ENCODE measurements at regions not wholly inside any gene's neighbourhood (a gene's known extent, or its start where the extent isn't known, plus 50 kb on each side); places are given as distances from the start of the nearest gene placed in this dataset.

- POLR2A ChIA-PET: no interaction called here
- no peak for ATAC-seq
- no peak for FAIRE-seq
- H3K79me2 ChIP-seq (ENCODE audit: insufficient read depth, low read length): no peaks in the 10 kb centered on the region
- H3K36me3 ChIP-seq (replicated peaks in 1 of 2; ENCODE audit: control insufficient read depth in 1 of 2, insufficient read depth in 2 of 2, low read length in 2 of 2): no peaks in the 10 kb centered on the region
- no peak overlapping the region for H3K9ac ChIP-seq (ENCODE audit: insufficient read depth, low read depth, low read length)
- H3K27ac ChIP-seq (ENCODE audit: extremely low read length, insufficient read depth, low read length): no peak overlapping the region
- peaks cover 0 to 5% of the 10 kb centered on the region in 2 experiments; a peak in 1 of 5 replicates for H3K27me3 ChIP-seq (ENCODE audit: control insufficient read depth in 1 of 2, insufficient read depth in 2 of 2, low read length in 2 of 2)
- BruUV-seq (replicated peaks): no TSS peak
- in situ Hi-C loops (cut with HindIII; ENCODE audit: extremely low pct_ligation_motif_present, low pct_unique_long_range_greater_than_20kb): no loop called here
- no peak overlapping the region for H3K4me2 ChIP-seq (ENCODE audit: low read depth, low read length)
- no peaks in the 10 kb centered on the region for H4K20me1 ChIP-seq (ENCODE audit: insufficient read depth, low read length)
- H3K9me3 ChIP-seq (ENCODE audit: low read length): no peaks in the 10 kb centered on the region
- 9% methylated on average over 5 of the region's 7 CpGs for WGBS (ENCODE audit: low lambda C conversion rate)
- no peak for DNase-seq (ENCODE audit: low spot score)
- no peak overlapping the region for H3K4me3 ChIP-seq (replicated peaks in 1 of 3; ENCODE audit: insufficient read depth in 1 of 3, low read depth in 2 of 3, low read length in 3 of 3)
- TF ChIP-seq KDM5A (IDR thresholded peaks at IDR 0.05; ENCODE audit: borderline replicate concordance, low read length) (no peak), BATF2 (CRISPR knock-in tag; IDR thresholded peaks at IDR 0.05) (no peak), KLF12 (CRISPR knock-in tag; IDR thresholded peaks at IDR 0.05; ENCODE audit: borderline replicate concordance) (no peak), MZF1 (CRISPR knock-in tag; IDR thresholded peaks at IDR 0.05; ENCODE audit: borderline replicate concordance) (no peak), MAF1 (CRISPR knock-in tag; IDR thresholded peaks at IDR 0.05; ENCODE audit: borderline replicate concordance) (no peak), USF2 (IDR thresholded peaks at IDR 0.05; ENCODE audit: low read depth, low read length) (no peak), USF2 (CRISPR knock-in tag; IDR thresholded peaks at IDR 0.05; ENCODE audit: borderline replicate concordance) (no peak), ZNF12 (CRISPR knock-in tag; IDR thresholded peaks at IDR 0.05) (no peak), SMAD9 (CRISPR knock-in tag; IDR thresholded peaks at IDR 0.05) (no peak), POLR2A (IDR thresholded peaks at IDR 0.05; ENCODE audit: insufficient read depth in 1 of 2, low read depth in 2 of 2, low read length in 2 of 2) (no peak), ZNF205 (CRISPR knock-in tag; IDR thresholded peaks at IDR 0.05) (no peak), ZNF460 (CRISPR knock-in tag; IDR thresholded peaks at IDR 0.05; ENCODE audit: borderline replicate concordance) (no peak), ZNF569 (CRISPR knock-in tag; IDR thresholded peaks at IDR 0.05; ENCODE audit: borderline replicate concordance) (no peak), HNF1B (CRISPR knock-in tag; IDR thresholded peaks at IDR 0.05) (no peak), TCF7L2 (IDR thresholded peaks at IDR 0.05; ENCODE audit: low read depth, low read length) (no peak), SP140L (CRISPR knock-in tag; IDR thresholded peaks at IDR 0.05; ENCODE audit: borderline replicate concordance) (no peak), ZNF891 (CRISPR knock-in tag; IDR thresholded peaks at IDR 0.05) (no peak), ZSCAN29 (CRISPR knock-in tag; conservative IDR thresholded peaks at IDR 0.05) (no peak)
- H2AFZ ChIP-seq (ENCODE audit: low read length): no peak overlapping the region
- H3K4me1 ChIP-seq (ENCODE audit: insufficient read depth, low read length): no peaks in the 10 kb centered on the region
- intact Hi-C loops (cut with micrococcal nuclease; ENCODE audit: unreplicated experiment): no loop called here
- CTCF ChIA-PET (ENCODE audit: low intra/inter-chr PET ratio, low total read pairs): no interaction called here
These were observed 590.9 kb upstream of the MGMT start for GRCh38 chr10:128875956-128876736.

All from HepG2 (cell line).